Osteocyte (in vitro differentiated cells): ENCODE measurements at regions not wholly inside any gene's neighbourhood (a gene's known extent, or its start where the extent isn't known, plus 50 kb on each side); places are given as distances from the start of the nearest gene placed in this dataset.

Source experiments
- DNase-seq: peaks from one replicate; pipeline ENCODE4 v3.0.0; 2021; ENCODE audit warnings: mixed read lengths; ENCODE audit not compliant: unreplicated experiment; ENCODE audit errors: extremely low spot score
- H3K27ac Mint-ChIP-seq: one replicate; pipeline ENCODE4 v1.8.0; 2021; ENCODE audit warnings: mild to moderate bottlenecking, mixed read lengths; ENCODE audit not compliant: unreplicated experiment
- H3K27me3 Mint-ChIP-seq: one replicate; pipeline ENCODE4 v1.8.0; 2021; ENCODE audit warnings: mixed read lengths; ENCODE audit not compliant: unreplicated experiment
- H3K36me3 Mint-ChIP-seq: one replicate; pipeline ENCODE4 v1.8.0; 2021; ENCODE audit warnings: mixed read lengths; ENCODE audit not compliant: unreplicated experiment
- H3K4me1 Mint-ChIP-seq: one replicate; pipeline ENCODE4 v1.8.0; 2021; ENCODE audit warnings: mixed read lengths; ENCODE audit not compliant: unreplicated experiment
- H3K4me3 Mint-ChIP-seq: one replicate; pipeline ENCODE4 v1.8.0; 2021; ENCODE audit warnings: mild to moderate bottlenecking, moderate library complexity, mixed read lengths; ENCODE audit not compliant: unreplicated experiment
- H3K9me3 Mint-ChIP-seq: one replicate; pipeline ENCODE4 v1.8.0; 2021; ENCODE audit warnings: mixed read lengths; ENCODE audit not compliant: unreplicated experiment
- TF ChIP-seq, protein P1 (sequence below): fragments of 200-600 bp; sonication (generic); IDR thresholded peaks from 2 replicates; pipeline ENCODE4 v1.5.0; 2021; ENCODE audit warnings: antibody characterized with exemption, mild to moderate bottlenecking, moderate library complexity

DNA sequence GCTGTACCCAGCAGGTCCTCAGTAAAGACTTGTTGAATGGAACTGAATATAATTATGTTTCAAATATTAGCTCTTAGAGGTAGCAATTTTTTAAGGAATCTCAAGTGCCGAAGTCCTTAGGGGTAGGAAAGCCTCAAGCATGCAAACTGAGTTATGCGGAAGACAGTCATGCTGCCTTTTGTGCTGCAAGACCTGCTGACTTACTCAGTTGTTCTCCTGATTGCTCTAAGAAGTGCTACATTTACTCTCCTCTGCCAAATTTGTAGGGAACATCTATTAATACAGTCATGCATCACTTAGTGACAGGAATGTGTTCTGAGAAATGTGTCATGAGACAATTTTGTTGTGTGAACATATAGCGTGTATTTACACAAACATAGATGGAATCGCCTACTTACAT is 325.6 kb upstream of the AZI2 start:
- H3K4me3 Mint-ChIP-seq: no peak overlapping the region
- no peaks in the 10 kb centered on the region for H3K4me1 Mint-ChIP-seq
- TF ChIP-seq, protein P1, sequence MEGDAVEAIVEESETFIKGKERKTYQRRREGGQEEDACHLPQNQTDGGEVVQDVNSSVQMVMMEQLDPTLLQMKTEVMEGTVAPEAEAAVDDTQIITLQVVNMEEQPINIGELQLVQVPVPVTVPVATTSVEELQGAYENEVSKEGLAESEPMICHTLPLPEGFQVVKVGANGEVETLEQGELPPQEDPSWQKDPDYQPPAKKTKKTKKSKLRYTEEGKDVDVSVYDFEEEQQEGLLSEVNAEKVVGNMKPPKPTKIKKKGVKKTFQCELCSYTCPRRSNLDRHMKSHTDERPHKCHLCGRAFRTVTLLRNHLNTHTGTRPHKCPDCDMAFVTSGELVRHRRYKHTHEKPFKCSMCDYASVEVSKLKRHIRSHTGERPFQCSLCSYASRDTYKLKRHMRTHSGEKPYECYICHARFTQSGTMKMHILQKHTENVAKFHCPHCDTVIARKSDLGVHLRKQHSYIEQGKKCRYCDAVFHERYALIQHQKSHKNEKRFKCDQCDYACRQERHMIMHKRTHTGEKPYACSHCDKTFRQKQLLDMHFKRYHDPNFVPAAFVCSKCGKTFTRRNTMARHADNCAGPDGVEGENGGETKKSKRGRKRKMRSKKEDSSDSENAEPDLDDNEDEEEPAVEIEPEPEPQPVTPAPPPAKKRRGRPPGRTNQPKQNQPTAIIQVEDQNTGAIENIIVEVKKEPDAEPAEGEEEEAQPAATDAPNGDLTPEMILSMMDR: no peak
- H3K36me3 Mint-ChIP-seq: no peaks in the 10 kb centered on the region
- no peak for DNase-seq
- no peaks in the 10 kb centered on the region for H3K9me3 Mint-ChIP-seq
- peaks cover 24% of the 10 kb centered on the region for H3K27me3 Mint-ChIP-seq
- no peak overlapping the region for H3K27ac Mint-ChIP-seq

DNA sequence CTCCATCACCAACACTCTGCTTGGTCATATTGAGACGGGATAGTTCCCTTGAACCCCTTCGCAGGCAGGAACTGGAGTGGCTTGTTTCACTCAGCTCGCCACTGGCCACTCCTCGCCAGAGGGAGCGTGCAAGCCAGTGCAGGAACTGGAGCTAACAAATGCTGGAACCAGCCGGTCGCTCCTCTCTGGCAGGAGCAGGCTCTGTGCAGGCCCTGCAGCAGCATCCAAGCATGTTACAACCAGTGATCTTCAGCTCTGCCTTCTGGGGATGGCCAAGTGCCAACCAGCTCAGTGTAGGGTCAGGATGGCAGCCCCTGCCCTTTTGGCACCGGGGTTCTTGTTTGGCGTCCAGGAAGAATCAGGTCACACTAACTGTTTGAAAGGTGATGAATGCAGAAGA is 329.0 kb upstream of the AZI2 start:
- DNase-seq: no peak
- Mint-ChIP-seq H3K9me3 (no peaks in the 10 kb centered on the region), H3K27me3 (peaks cover 19% of the 10 kb centered on the region), H3K36me3 (no peaks in the 10 kb centered on the region), H3K4me1 (no peaks in the 10 kb centered on the region), H3K27ac (no peak overlapping the region), H3K4me3 (no peak overlapping the region)
- TF ChIP-seq, protein P1: no peak

DNA sequence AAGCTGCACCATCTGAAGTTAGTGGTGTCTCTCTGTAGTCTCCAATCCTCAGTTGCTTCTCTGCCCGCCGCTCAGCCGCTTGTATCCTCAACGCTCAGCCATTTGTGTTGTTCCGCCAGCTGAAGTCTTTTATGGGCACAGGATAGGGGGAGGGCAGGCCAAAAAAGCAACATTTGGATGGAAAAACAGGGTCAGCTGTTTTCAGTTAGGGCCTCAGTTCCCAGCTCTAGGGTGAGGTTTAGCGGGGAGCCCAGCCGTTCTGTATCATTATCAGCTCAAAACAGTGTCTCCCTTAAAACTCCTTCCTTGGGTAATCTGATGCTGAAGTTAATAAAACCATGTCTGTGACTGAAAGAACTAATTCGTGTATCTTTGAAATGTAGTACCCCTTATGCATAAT is 329.5 kb upstream of the AZI2 start:
- H3K9me3 Mint-ChIP-seq: no peaks in the 10 kb centered on the region
- TF ChIP-seq, protein P1: no peak
- H3K27me3 Mint-ChIP-seq: peaks cover 17% of the 10 kb centered on the region

DNA sequence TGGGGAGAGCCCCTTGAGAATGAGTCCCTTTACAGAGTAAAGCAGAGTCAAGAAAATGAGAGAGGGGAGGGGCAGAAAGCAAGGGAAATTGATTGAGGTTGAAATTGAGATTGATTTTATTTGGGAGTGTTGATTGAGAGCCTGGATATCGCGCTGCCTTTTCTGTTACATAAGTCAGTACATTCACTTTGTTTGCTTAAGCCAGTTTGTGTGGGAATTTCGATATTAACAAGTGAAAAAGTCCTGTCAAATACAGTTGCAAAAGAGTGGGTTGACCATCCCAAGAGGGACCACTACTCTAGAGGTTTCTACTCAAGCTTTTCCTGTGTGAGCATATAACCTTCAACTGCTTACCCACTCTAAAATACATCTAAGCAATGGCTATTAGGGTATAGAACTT is 331.4 kb upstream of the AZI2 start:
- DNase-seq: no peak
- Mint-ChIP-seq H3K36me3 (no peaks in the 10 kb centered on the region), H3K4me3 (no peak overlapping the region), H3K27me3 (peaks cover 12% of the 10 kb centered on the region), H3K9me3 (no peaks in the 10 kb centered on the region), H3K27ac (no peak overlapping the region), H3K4me1 (no peaks in the 10 kb centered on the region)
- TF ChIP-seq, protein P1: no peak

More for the DNA sequence above, 329.5 kb upstream of the AZI2 start:
- no peaks in the 10 kb centered on the region for H3K4me1 Mint-ChIP-seq
- DNase-seq: no peak
- no peak overlapping the region for H3K27ac Mint-ChIP-seq
- H3K36me3 Mint-ChIP-seq: no peaks in the 10 kb centered on the region
- no peak overlapping the region for H3K4me3 Mint-ChIP-seq

DNA sequence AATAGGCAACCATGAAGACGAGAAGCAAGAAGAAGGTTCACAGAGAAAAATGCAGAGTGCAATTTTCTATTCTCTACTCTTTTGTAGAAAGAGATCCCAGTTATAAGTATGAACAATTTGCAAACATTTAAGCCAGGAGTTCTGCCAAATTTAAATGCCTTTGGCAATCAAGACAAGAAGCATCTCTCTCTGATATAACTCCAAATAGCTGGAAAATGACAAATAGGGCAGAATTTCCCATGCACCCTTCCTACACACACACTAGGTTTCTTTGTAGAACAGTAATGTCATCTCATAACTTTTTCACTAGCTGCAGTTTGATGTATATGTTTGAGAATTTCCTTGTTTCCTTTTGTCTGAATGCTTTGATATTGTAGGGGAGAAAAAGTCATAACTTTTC is 333.5 kb upstream of the AZI2 start:
- H3K27ac Mint-ChIP-seq: no peak overlapping the region
- H3K9me3 Mint-ChIP-seq: no peaks in the 10 kb centered on the region
- DNase-seq: no peak
- no peak overlapping the region for H3K4me3 Mint-ChIP-seq
- TF ChIP-seq, protein P1: no peak
- H3K36me3 Mint-ChIP-seq: no peaks in the 10 kb centered on the region
- H3K4me1 Mint-ChIP-seq: no peaks in the 10 kb centered on the region
- H3K27me3 Mint-ChIP-seq: peaks cover 12% of the 10 kb centered on the region
